AG04449 (cell line): ENCODE measurements at regions not wholly inside any gene's neighbourhood (a gene's known extent, or its start where the extent isn't known, plus 50 kb on each side); places are given as distances from the start of the nearest gene placed in this dataset.

Experiments
- CTCF ChIA-PET: fragments of 350-600 bp; formaldehyde crosslinking; extraction: SDS; loops from one replicate; lab custom pipeline; 2021; ENCODE audit warnings: antibody characterized with exemption; lab: Yijun Ruan, JAX
- POLR2A ChIA-PET: fragments of 400-600, 350-600 bp; formaldehyde crosslinking; extraction: SDS; loops from one replicate; lab custom pipeline; 2020; ENCODE audit warnings: antibody characterized with exemption, inconsistent platforms; lab: Yijun Ruan, JAX
- DNase-seq: peaks from one replicate; pipeline ENCODE4 v3.0.0-alpha.2; 2010; ENCODE audit warnings: low read depth, low spot score
- H3K4me3 ChIP-seq: 2 replicates; pipeline ENCODE4 v1.5.1; 2011; ENCODE audit warnings: low read depth, mild to moderate bottlenecking, control low read depth, low read length
- TF ChIP-seq, protein P1 (sequence below): IDR thresholded peaks from one replicate; pipeline ENCODE4 v1.5.1; 2011; ENCODE audit warnings: mild to moderate bottlenecking, moderate library complexity, low read length, control low read depth, inconsistent platforms; ENCODE audit not compliant: insufficient read depth; ENCODE audit errors: missing control alignments

DNA sequence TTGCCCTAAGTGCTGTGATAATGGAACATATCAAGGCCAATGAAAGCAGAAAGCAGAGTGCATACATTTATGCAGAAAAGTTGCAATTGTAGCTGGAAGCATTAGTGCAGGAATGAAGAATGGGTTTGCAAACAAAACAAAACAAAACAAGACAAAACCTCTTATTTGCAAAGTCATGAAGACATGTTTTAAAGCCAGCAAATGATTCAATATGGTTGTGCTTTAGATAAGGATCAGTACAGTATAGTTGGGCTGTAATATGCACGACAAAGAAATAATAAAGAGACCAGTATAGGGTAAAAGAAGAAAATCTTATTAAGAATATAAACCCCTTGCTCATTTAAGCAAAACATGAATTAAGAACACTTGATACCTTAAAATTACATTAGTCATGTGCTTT, 398.1 kb downstream of the KIF2B start:
- ChIA-PET POLR2A (no interaction called here), CTCF (no interaction called here)
- TF ChIP-seq, protein P1, sequence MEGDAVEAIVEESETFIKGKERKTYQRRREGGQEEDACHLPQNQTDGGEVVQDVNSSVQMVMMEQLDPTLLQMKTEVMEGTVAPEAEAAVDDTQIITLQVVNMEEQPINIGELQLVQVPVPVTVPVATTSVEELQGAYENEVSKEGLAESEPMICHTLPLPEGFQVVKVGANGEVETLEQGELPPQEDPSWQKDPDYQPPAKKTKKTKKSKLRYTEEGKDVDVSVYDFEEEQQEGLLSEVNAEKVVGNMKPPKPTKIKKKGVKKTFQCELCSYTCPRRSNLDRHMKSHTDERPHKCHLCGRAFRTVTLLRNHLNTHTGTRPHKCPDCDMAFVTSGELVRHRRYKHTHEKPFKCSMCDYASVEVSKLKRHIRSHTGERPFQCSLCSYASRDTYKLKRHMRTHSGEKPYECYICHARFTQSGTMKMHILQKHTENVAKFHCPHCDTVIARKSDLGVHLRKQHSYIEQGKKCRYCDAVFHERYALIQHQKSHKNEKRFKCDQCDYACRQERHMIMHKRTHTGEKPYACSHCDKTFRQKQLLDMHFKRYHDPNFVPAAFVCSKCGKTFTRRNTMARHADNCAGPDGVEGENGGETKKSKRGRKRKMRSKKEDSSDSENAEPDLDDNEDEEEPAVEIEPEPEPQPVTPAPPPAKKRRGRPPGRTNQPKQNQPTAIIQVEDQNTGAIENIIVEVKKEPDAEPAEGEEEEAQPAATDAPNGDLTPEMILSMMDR: no peak
- H3K4me3 ChIP-seq: no peak overlapping the region
- DNase-seq: no peak

DNA sequence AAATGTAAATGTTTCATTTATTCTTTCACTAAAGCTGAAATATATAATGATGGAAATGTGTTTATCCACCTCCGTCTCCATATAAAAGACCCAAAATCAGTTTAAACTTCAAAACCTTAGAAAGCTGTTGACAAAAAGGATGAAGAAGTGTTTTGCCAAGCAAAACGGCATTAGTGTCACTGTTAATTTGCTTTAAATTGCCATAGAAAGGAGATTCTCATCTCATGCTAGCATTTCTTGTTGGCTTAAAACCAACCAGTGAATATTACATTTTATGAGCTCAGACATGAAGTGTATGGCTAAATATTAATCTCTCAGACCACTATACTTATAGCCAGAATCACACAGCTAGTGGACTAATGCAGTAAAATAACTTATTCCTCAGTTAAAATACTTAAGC, 398.8 kb downstream of the KIF2B start:
- CTCF ChIA-PET: no interaction called here
- POLR2A ChIA-PET: no interaction called here

DNA sequence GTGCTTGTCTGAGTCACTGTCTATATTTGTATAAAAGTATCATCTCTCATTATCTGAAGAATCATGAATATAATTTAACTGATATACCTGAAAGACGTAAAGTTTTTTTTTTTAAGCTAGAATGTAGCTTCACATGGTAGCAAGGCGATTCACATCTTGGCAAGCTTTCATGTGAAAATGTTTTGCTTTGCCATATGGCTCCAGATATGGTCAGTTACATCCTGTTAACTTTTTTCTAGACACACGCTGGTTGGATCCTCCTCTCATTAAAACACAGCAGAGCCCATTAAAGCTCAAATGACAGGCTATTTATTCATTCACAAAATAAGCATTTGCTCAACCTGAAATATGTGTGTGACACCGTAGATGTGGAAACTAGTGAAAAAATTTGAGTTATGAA, 412.8 kb downstream of the KIF2B start:
- TF ChIP-seq, protein P1: no peak
- POLR2A ChIA-PET: no interaction called here
- CTCF ChIA-PET: no interaction called here
- no peak overlapping the region for H3K4me3 ChIP-seq
- no peak for DNase-seq

More for the DNA sequence above, 398.8 kb downstream of the KIF2B start:
- no peak for DNase-seq
- H3K4me3 ChIP-seq: no peak overlapping the region
- TF ChIP-seq, protein P1: no peak

DNA sequence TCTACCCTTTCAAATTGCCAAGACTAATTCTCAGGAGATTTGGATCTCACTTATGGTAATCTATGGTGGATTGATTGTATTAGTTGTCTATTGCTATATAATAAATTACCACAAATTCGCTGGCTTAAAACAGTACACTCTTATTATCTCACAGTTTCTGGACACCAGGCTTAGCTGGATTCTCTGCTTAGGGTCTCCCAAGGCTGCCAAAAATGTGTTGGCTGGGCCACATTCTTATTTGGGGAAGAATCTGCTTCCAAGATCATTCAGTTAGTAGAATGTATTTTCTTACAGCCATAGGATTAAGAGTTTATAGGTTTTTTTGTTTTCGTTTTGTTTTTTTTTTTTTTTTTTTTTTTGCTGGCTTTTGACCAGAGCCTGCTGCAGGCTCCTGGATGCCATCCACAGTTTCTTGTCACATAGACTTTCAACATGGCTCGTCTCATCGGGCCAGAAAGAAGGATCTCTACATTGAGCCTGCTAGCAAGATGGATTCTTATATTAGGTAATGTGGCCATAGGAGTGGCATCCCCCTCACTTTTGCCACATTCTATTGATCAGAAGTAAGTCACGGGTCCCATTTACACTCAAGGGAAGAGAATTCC, 415.3 kb downstream of the KIF2B start:
- CTCF ChIA-PET: no interaction called here
- no peak overlapping the region for H3K4me3 ChIP-seq
- POLR2A ChIA-PET: no interaction called here
- DNase-seq: no peak
- TF ChIP-seq, protein P1: no peak

DNA sequence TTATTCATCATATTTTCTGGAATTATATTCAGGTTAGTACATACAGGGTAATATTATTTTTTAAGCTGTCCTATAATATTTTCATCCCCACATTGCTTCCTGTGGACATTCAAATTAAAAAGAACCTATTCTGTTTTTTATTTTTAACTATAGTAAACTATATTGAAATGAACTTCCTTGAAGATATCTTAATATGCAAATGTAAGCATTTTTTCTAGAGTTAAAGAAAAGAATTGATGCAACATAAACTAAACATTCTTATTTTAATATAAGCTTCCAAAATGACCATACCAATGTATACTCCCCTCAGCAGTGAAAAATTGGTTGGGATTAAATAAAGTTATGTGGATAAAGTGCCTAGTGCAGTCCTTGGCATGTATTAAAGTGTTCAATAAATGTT, 416.6 kb downstream of the KIF2B start:
- ChIA-PET POLR2A (no interaction called here), CTCF (no interaction called here)
- DNase-seq: no peak
- TF ChIP-seq, protein P1: no peak
- H3K4me3 ChIP-seq: no peak overlapping the region

DNA sequence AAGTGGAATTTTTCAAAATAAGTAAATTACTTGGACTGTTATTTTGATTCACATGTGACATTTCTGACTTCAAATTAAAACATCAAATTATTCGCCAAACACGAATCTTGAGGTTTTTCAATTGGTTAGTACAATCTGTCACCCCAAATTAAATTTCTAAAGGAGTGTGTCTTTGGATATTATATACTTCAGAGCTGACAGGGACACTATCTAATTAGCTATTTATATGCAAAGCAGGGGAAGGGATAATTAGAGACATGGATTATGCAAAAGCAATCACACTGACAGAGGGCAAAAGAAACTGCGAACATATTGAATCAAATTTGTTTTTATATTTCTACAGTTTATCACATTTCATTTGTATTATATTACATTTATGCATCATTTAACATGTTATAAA, 433.0 kb downstream of the KIF2B start:
- ChIA-PET CTCF (no interaction called here), POLR2A (no interaction called here)
- H3K4me3 ChIP-seq: no peak overlapping the region
- DNase-seq: no peak
- TF ChIP-seq, protein P1: no peak
